GM12872 (cell line): ENCODE measurements at regions not wholly inside any gene's neighbourhood (a gene's known extent, or its start where the extent isn't known, plus 50 kb on each side); places are given as distances from the start of the nearest gene placed in this dataset.

Experiments
- CTCF ChIP-seq: IDR thresholded peaks from 3 replicates; pipeline ENCODE4 v1.5.1; 2011; ENCODE audit warnings: low read depth, mild to moderate bottlenecking, low read length, moderate library complexity; ENCODE audit not compliant: insufficient read depth

- no peak for TF ChIP-seq CTCF
Observed at GRCh38 chr9:95815133-95815532, 60.4 kb upstream of the ERCC6L2 start.

- TF ChIP-seq CTCF: no peak
Observed at GRCh38 chr9:95813923-95814322, 61.6 kb upstream of the ERCC6L2 start.

GRCh38 chr9:95810814-95811213, 64.7 kb upstream of the ERCC6L2 start:
- no peak for TF ChIP-seq CTCF

GRCh38 chr9:95810133-95810532, 65.4 kb upstream of the ERCC6L2 start:
- no peak for TF ChIP-seq CTCF

GRCh38 chr9:95809686-95810085, 65.8 kb upstream of the ERCC6L2 start:
- no peak for TF ChIP-seq CTCF

- no peak for TF ChIP-seq CTCF
Observed at GRCh38 chr9:95808011-95808410, 67.5 kb upstream of the ERCC6L2 start.

GRCh38 chr9:95807326-95807947, 68.1 kb upstream of the ERCC6L2 start:
- no peak for TF ChIP-seq CTCF
